Astrocyte (in vitro differentiated cells and primary cell): ENCODE measurements at regions not wholly inside any gene's neighbourhood (a gene's known extent, or its start where the extent isn't known, plus 50 kb on each side); places are given as distances from the start of the nearest gene placed in this dataset.

ENCODE experiments used
- CTCF ChIP-seq: IDR thresholded peaks from 2 replicates; pipeline ENCODE4 v1.5.1; 2011; ENCODE audit warnings: low read depth, mild to moderate bottlenecking, inconsistent platforms, low read length, moderate library complexity; ENCODE audit not compliant: insufficient read depth
- EZH2 ChIP-seq: IDR thresholded peaks from 2 replicates; pipeline ENCODE4 v1.6.1; 2012; ENCODE audit warnings: mild to moderate bottlenecking, low read length, inconsistent platforms; ENCODE audit not compliant: insufficient read depth

- TF ChIP-seq CTCF (no peak), EZH2 (no peak)
Observed at GRCh38 chr3:86149054-86149453, 841.9 kb downstream of the VGLL3 start.
